ENCODE measurements at regions not wholly inside any gene's neighbourhood (a gene's known extent, or its start where the extent isn't known, plus 50 kb on each side); places are given as distances from the start of the nearest gene placed in this dataset.
"Not testable (repeated sequence)": the region's sequence is repeated elsewhere in the genome, so short reads cannot be mapped to it uniquely, and the experiment has no call there.

DNA sequence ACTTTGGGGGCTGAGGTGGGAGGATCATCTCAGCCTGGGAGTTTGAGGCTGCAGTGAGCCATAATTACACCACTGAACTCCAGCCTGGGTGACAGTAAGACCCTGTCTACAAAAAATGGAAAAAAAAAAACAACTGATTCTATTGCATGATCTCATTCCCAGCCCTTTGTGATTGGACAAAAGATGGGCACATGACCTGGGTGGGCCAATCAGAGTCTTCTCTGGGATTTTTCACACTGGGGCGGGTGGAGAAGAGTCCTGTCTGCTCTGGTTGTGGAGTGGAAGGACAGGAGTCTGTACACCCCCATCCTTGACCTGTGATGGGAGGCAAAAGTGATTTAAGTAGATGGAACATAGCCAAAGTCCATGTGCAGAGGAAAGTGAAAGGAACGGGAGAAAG is 170.5 kb downstream of the UQCRFS1 start:
- TF ChIP-seq POLR2A (IDR thresholded peaks at IDR 0.05; ENCODE audit: low read depth, low read length) (no peak), TAF1 (IDR thresholded peaks at IDR 0.05; ENCODE audit: low read depth, low read length) (no peak), PAX5 (IDR thresholded peaks at IDR 0.05; ENCODE audit: insufficient read depth, low read length, severe bottlenecking) (no peak), POU2F2 (IDR thresholded peaks at IDR 0.05; ENCODE audit: low read depth, low read length) (no peak), POLR2AphosphoS5 (IDR thresholded peaks at IDR 0.05; ENCODE audit: low read depth, low read length) (no peak), SPI1 (IDR thresholded peaks at IDR 0.05; ENCODE audit: low read depth, low read length) (no peak)
- DNase-seq (ENCODE audit: insufficient read length, low spot score) (no peak), FAIRE-seq (no peak)

DNA sequence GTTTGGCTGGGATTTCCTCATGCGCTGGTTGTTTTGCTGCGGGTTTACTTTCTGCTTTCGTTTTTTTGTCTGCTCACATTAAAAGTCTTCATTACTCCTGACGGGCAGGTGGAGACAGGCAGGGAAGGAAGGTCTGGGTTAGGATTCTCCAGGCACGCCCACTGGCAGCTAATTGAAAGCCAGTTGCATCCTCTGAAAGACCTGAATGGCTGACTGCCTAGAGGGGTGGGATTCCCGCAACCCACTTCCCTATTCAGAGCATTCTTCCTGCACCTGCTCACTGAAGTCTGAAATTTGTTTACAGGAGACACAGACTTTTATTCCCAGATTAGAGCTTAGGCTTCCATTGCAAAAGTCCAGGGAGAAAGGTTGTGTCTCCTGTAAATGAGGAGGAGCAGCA is 172.0 kb downstream of the UQCRFS1 start:
- no peak for TF ChIP-seq POU2F2 (IDR thresholded peaks at IDR 0.05; ENCODE audit: low read depth, low read length)
- TF ChIP-seq TAF1 (IDR thresholded peaks at IDR 0.05; ENCODE audit: low read depth, low read length) = no peak
- TF ChIP-seq SPI1 (IDR thresholded peaks at IDR 0.05; ENCODE audit: low read depth, low read length) = no peak
- TF ChIP-seq POLR2AphosphoS5 (IDR thresholded peaks at IDR 0.05; ENCODE audit: low read depth, low read length) = no peak
- TF ChIP-seq POLR2A (IDR thresholded peaks at IDR 0.05; ENCODE audit: low read depth, low read length) = no peak
- no peak for TF ChIP-seq PAX5 (IDR thresholded peaks at IDR 0.05; ENCODE audit: insufficient read depth, low read length, severe bottlenecking)
- FAIRE-seq (no peak), DNase-seq (ENCODE audit: insufficient read length, low spot score) (no peak)

DNA sequence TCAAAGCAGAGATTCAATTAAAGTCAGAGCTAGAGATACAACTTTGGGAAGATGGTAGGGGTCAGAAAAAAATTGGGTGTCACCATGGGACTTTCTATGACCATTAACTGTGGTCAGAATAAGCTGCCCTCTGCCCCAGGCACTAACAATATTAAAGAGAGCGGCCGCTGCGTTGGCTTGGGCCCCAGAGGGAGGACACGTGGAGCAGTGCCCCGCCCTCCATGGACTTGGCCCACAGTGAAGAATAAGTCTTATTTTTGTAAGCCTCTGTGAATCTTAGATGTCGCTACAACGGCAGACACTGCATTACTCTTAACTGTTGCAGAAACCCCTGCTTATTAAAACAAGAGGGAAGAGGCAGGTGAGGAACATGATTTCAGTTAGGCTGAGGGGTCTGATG is 172.7 kb downstream of the UQCRFS1 start:
- no peak for FAIRE-seq
- no peak for DNase-seq (ENCODE audit: insufficient read length, low spot score)
- TF ChIP-seq TAF1 (IDR thresholded peaks at IDR 0.05; ENCODE audit: low read depth, low read length) (no peak), POLR2A (IDR thresholded peaks at IDR 0.05; ENCODE audit: low read depth, low read length) (no peak), POLR2AphosphoS5 (IDR thresholded peaks at IDR 0.05; ENCODE audit: low read depth, low read length) (no peak), POU2F2 (IDR thresholded peaks at IDR 0.05; ENCODE audit: low read depth, low read length) (no peak), SPI1 (IDR thresholded peaks at IDR 0.05; ENCODE audit: low read depth, low read length) (no peak), PAX5 (IDR thresholded peaks at IDR 0.05; ENCODE audit: insufficient read depth, low read length, severe bottlenecking) (no peak)

DNA sequence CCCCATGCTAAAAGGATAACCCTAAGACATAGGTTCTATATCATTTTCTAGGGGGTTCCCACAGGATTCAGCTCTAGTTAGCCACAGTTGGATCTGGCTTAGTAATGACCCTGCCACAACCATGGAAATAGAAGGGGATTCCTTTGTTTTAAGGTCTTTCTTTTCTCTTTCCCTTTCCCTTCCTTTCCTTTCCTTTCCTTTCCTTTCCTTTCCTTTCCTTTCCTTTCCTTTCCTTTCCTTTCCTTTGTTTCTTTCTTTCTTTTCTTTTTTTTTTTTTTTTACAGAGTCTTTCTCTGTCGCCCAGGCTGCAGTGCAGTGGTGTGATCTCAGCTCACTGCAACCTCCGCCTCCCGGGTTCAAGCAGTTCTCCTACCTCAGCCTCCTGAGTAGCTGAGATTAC is 173.9 kb downstream of the UQCRFS1 start:
- not testable (repeated sequence) for DNase-seq (ENCODE audit: insufficient read length, low spot score); FAIRE-seq

DNA sequence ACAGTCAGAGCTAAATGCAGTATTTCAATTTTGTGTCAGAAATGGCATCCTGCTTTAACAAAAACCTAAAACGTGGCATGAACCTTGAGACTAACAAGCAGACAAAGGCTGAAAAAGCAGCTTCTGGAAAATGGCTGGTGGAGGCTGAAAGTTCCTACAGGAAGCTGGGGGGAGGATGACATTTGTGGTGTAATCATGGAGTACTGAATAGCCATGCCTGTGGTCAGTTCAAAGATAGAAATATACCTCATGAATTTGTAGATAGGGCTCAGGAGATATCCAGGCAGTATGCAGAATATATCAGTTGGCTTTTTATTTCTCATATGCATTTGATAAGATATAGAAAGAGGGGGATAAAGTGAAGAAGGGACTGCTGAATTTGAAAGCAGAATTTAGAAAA is 181.7 kb downstream of the UQCRFS1 start:
- no peak for TF ChIP-seq PAX5 (IDR thresholded peaks at IDR 0.05; ENCODE audit: insufficient read depth, low read length, severe bottlenecking)
- no peak for TF ChIP-seq POLR2A (IDR thresholded peaks at IDR 0.05; ENCODE audit: low read depth, low read length)
- no peak for TF ChIP-seq SPI1 (IDR thresholded peaks at IDR 0.05; ENCODE audit: low read depth, low read length)
- TF ChIP-seq POLR2AphosphoS5 (IDR thresholded peaks at IDR 0.05; ENCODE audit: low read depth, low read length) = no peak
- no peak for TF ChIP-seq POU2F2 (IDR thresholded peaks at IDR 0.05; ENCODE audit: low read depth, low read length)
- TF ChIP-seq TAF1 (IDR thresholded peaks at IDR 0.05; ENCODE audit: low read depth, low read length) = no peak
- DNase-seq (ENCODE audit: insufficient read length, low spot score) (no peak), FAIRE-seq (no peak)

DNA sequence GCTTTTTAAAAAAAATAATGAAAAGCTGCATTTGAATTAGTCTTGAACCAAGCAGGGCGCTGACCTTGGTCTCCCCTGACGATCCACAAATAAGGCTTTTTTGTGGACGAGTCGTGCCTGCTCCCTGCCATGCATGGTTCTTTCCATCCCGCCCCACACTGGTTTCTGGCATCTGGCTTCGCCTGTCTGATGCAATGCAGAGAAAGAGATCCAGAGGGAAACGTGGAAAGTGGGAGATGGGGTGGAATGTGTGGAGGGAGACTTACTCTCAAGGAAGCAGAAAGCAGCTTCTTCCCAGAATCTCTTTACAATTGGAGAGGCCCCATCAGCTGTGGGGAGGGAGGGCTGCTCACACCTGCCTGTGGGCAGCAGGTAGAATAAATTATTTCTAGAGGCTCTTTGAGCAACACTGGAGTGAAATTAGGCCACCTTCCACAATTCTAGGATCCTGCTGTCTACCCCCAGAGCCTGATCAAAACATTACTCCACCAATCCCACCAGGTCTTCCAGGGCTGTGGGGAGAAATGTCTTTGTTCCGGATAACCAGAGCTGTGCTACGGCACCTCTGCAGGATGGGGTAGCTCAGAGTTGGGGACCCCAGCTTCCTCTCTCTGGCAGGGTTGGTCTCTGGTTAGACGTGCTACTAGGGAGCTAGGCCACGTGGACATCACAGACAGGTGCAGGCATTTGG is 183.5 kb downstream of the UQCRFS1 start:
- TF ChIP-seq SPI1 (IDR thresholded peaks at IDR 0.05; ENCODE audit: low read depth, low read length) (no peak), POLR2A (IDR thresholded peaks at IDR 0.05; ENCODE audit: low read depth, low read length) (no peak), PAX5 (IDR thresholded peaks at IDR 0.05; ENCODE audit: insufficient read depth, low read length, severe bottlenecking) (no peak), POU2F2 (IDR thresholded peaks at IDR 0.05; ENCODE audit: low read depth, low read length) (no peak), TAF1 (IDR thresholded peaks at IDR 0.05; ENCODE audit: low read depth, low read length) (no peak), POLR2AphosphoS5 (IDR thresholded peaks at IDR 0.05; ENCODE audit: low read depth, low read length) (no peak)
- DNase-seq (ENCODE audit: insufficient read length, low spot score) = no peak
- no peak for FAIRE-seq

DNA sequence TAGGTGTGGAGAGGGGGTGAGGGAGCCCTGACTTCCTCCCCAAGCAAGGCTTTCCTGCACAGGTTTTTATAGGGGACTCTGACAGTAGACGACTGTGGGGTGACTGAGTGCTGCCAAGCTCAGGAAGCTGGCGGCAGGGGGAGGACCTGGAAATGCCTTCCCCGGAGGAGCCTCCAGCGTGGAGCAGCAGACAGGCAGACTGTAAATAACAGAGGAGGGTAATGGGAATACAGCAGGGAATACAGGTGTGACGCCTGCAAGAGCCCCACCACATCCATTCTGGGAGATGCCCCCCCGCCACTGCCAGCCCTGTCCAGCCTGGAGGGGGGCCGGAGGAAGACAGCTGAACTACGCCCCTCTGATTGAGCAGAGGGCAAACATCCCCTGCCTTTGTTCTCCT is 190.4 kb downstream of the UQCRFS1 start:
- FAIRE-seq (no peak), DNase-seq (ENCODE audit: insufficient read length, low spot score) (no peak)
- TF ChIP-seq POLR2AphosphoS5 (IDR thresholded peaks at IDR 0.05; ENCODE audit: low read depth, low read length) (no peak), POU2F2 (IDR thresholded peaks at IDR 0.05; ENCODE audit: low read depth, low read length) (no peak), PAX5 (IDR thresholded peaks at IDR 0.05; ENCODE audit: insufficient read depth, low read length, severe bottlenecking) (no peak), TAF1 (IDR thresholded peaks at IDR 0.05; ENCODE audit: low read depth, low read length) (no peak), POLR2A (IDR thresholded peaks at IDR 0.05; ENCODE audit: low read depth, low read length) (no peak), SPI1 (IDR thresholded peaks at IDR 0.05; ENCODE audit: low read depth, low read length) (no peak)

DNA sequence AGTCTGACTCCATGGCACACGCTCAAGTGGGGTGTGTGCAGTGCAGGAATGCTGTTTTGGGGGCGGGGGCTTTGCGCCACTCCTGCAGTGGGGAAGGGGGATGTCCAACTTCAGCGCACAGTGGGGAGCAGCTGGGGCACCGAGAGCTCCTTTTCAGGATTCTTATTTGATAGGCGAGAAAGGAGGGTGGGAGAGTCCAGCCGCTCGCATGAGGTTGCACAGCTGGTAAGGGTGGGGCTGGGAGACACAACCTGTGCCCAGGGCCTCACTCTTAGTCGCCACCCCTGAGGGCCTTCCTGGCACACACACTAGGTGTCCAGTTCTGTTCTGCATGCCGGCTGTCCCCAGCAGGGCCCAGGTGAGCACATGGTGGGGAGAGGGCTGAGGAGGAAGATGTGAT is 190.8 kb downstream of the UQCRFS1 start:
- TF ChIP-seq TAF1 (IDR thresholded peaks at IDR 0.05; ENCODE audit: low read depth, low read length) (no peak), PAX5 (IDR thresholded peaks at IDR 0.05; ENCODE audit: insufficient read depth, low read length, severe bottlenecking) (no peak), POLR2A (IDR thresholded peaks at IDR 0.05; ENCODE audit: low read depth, low read length) (no peak), POU2F2 (IDR thresholded peaks at IDR 0.05; ENCODE audit: low read depth, low read length) (no peak), SPI1 (IDR thresholded peaks at IDR 0.05; ENCODE audit: low read depth, low read length) (no peak), POLR2AphosphoS5 (IDR thresholded peaks at IDR 0.05; ENCODE audit: low read depth, low read length) (no peak)
- no peak for FAIRE-seq
- DNase-seq (ENCODE audit: insufficient read length, low spot score) = no peak

DNA sequence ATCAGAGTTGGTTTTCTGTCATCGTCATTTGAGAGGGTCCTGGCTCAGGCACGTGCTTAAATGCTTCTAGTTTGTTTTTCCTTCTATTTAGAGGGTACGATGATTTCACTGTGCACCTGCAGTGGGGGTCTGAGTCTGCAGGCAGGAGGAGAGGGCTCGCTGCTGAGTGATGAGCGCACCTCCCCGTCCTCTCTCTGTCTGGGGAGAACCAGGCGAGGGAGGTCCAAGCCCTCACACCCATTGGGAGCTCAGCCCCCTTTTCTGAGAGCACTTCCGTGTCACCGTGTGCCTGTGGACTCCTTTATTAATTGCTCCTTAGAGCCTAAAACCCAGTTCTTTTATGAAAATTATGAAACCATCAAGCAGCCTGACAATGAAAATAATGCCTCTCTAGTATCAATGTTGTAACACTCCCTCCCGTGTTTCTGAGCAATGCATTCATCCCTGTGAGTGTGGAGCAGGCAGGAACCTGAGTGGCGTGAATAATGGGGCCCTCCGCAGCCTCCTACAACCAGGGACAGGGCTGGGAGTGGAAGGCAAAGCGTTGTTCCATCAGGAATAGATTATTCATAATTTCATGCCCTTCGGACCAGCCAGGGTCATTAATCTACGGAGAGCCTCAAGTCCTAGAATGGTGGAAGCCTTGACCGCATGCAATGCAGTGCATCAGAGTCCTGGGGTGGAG is 191.6 kb downstream of the UQCRFS1 start:
- FAIRE-seq = no peak
- no peak for DNase-seq (ENCODE audit: insufficient read length, low spot score)
- TF ChIP-seq POLR2AphosphoS5 (IDR thresholded peaks at IDR 0.05; ENCODE audit: low read depth, low read length) (no peak), TAF1 (IDR thresholded peaks at IDR 0.05; ENCODE audit: low read depth, low read length) (no peak), POLR2A (IDR thresholded peaks at IDR 0.05; ENCODE audit: low read depth, low read length) (no peak), SPI1 (IDR thresholded peaks at IDR 0.05; ENCODE audit: low read depth, low read length) (no peak), PAX5 (IDR thresholded peaks at IDR 0.05; ENCODE audit: insufficient read depth, low read length, severe bottlenecking) (no peak), POU2F2 (IDR thresholded peaks at IDR 0.05; ENCODE audit: low read depth, low read length) (no peak)

Data from GM12891 (cell line).